ENCODE measurements at regions not wholly inside any gene's neighbourhood (a gene's known extent, or its start where the extent isn't known, plus 50 kb on each side); places are given as distances from the start of the nearest gene placed in this dataset.
"Not testable (repeated sequence)": the region's sequence is repeated elsewhere in the genome, so short reads cannot be mapped to it uniquely, and the experiment has no call there.

DNA sequence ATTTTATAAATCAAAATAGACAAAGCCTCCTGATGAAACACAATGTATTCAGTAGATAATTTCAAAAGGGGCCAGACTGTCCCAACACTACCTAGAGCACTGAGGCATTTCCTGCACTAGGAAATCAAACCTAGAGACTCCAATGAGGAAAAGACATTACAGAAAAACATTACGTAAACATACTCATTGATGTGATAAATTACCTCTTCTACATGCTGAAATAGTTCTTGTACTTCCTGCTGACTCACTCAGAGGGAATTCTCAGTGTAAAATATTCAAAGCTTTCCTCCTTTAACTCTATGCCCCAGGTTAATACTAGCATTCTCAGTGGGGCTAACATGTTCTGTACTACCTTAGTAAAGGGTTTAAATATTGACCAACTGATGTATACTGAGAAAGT lies 178.0 kb downstream of the ESM1 start:
- no peak for DNase-seq

DNA sequence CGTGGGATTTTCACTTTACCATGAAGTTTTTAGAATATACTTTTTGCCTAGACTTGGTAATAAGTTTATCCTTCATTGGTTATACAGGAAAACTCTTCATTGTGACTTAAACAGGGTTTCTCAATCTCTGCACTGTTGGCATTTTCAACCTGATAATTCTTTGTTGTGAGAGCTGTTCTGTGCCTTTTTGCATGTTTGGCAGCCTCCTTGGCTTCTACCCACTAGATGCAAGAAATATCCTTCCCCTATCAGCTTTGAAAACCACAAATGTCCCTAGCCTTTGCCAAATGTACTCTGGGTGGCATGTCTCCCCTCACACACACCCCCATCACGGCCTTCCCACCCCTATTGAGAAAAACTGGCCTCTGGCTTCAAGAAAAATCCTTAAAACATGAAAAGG lies 180.9 kb downstream of the ESM1 start:
- DNase-seq, result no peak

DNA sequence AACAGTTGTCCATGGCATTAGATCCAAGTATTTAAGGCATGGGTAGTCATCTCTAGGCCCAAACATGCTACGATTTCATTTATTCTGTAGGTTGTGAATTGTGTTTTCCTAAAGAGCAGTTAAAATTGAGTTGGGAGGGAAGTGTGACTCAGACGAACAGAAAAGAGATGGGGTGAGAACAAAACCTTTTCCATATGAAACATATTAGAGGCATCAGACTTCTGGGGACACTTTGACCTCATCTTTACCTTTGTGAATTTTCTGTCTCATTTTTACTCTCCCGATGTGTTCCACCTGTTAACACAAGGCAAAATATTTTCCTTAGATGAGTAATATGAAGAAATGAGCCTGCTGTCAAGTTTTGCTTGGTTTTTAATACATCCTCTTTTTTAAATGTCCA lies 181.3 kb downstream of the ESM1 start:
- DNase-seq, result no peak

DNA sequence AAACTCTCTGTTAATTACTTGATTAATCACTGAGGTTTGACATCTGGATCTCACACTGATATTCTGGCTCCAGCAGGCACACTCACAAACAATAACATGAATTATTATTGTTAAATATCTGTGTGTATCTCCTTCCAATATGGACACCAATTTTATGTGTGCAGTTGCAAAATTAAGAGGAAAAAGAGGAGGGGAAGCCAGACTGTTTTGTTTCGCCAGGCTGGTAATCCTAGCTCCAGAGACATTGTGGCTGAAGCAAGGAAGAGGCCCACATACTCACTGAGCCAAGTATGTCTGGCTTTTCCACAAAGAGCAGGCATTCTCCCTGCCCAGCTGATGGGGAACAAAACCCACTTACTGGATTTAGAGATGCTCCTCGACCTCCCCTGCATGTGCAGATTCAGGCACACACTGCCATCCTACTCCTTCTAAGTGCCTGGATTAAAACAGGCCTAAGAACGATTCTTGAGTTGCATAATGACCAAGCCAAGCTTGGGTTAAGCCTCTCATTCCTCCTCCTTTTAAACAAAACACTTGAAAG lies 181.9 kb downstream of the ESM1 start:
- no peak for DNase-seq

DNA sequence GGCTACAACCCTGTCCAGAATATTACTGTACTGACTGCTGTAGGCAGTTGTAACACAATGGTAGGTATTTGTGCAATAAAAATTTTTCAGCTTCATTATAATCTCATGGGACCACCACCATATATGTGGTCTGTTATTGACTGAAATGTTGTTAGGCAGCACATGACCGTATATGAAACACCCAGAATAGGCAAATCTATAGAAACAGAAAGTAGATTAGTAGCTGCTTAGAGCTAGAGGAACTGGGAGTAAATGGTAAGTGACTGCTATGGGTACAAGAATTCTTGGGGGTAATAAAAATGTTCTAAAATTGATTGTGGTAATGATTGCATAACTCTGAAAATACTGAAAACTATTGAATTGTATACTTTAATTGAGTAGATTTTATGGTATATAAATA lies 185.7 kb downstream of the ESM1 start:
- no peak for DNase-seq

DNA sequence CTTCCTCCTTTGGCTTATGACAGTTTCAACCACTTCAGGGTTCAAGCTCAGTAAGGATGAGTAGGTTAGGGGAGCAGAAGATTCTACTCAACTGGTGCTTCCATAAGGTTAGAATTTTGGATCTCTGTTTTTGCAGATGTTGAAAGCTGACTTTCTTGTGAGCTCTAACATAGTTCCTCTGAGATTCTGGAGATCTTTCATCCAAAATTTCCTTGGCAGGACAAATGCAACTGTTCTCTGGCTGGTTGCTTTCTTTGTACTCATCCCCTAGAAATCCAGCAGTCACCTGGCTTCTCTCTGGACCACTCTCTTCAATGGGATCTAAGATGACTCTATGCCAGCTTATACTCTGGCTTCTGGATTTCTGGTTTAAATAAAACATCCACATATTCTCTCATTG lies 189.6 kb downstream of the ESM1 start:
- DNase-seq, result no peak

DNA sequence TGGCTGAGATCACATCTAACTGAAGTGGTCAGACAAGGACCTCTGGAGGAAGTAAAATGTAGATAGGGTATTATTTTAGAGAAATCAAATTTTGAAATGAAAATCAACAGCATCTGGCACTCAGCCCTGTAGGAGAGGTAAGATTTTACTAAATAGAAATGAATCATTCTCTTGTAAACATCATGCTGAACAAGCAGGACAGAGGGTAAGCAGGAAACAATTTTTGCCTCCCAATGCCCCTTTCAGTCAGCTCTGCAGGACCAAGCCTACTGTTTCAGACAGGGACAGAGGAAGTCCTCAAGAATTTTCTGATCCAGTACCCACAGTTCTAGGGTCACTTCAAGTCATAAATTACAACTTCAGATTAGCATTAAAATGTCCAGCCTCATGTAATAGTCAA lies 190.1 kb downstream of the ESM1 start:
- DNase-seq, result no peak

DNA sequence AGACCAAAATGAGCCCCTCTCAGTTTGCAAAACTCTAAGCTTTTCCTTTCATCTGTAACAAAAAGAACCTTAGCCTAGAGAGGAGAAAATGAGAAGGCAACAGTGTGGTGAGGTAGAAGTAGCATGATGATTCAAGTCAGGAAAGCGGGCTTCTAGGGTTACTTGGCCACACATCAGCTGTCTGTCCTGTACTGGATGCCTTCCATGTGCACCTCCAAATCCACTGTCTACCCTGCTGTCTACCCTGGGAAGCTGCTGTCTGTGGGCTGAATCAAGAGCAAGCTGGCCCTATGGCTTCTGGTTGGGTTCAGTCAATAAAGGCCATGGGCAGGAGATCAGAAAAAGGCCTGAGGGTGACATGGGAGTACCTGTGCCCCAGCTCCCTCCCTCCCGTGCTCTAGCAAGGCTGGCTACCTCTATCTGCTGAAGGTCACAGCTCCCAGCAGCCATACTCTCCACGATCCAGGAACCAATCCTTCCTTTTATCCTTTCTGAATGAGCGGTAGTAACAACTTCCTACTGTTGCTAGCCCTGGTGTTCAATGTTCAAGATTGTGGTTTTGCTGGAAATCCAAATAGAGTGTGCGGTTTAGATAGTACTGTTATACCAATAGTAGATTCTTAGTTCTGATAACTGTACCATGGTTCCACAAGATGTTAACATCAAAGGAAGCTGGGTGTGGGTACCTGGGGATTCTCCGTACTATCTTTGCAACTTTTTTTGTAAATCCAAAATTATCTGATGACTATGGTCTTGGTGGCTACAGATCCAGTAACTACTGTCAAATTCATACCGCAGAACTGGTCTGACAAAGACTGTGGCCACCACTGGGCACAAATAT lies 191.0 kb downstream of the ESM1 start:
- no peak for DNase-seq

DNA sequence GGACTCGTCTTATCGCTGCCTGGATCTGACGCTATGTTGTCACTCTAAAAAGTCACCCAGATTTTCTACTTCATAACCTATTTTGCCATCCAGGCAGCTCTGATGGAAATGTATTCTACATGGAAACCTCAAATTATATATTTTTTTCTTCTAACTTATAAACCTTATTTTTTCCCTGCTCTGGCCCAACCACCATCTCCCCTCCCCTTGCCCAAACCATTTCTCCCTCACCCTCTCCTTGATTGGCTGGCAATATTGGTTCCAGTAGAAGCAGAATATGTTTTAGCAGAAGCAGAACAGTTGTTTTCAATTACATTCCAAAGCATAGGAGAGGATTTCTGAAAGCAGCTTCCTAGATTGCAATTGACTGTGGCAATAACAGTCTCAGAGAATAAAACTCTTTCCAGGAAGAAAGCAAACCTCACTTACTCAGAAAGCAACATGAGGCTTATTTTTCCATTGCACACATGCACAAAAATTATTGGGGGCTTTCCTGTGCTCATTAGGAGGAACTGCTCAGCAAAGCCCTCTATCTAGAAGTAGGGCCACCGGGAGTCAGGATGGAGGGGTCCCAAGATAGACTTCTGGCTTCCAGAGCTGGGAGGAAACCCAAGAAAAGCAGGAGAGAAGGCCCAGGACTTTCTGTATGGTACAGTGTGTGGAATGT lies 191.8 kb downstream of the ESM1 start:
- DNase-seq, result no peak

DNA sequence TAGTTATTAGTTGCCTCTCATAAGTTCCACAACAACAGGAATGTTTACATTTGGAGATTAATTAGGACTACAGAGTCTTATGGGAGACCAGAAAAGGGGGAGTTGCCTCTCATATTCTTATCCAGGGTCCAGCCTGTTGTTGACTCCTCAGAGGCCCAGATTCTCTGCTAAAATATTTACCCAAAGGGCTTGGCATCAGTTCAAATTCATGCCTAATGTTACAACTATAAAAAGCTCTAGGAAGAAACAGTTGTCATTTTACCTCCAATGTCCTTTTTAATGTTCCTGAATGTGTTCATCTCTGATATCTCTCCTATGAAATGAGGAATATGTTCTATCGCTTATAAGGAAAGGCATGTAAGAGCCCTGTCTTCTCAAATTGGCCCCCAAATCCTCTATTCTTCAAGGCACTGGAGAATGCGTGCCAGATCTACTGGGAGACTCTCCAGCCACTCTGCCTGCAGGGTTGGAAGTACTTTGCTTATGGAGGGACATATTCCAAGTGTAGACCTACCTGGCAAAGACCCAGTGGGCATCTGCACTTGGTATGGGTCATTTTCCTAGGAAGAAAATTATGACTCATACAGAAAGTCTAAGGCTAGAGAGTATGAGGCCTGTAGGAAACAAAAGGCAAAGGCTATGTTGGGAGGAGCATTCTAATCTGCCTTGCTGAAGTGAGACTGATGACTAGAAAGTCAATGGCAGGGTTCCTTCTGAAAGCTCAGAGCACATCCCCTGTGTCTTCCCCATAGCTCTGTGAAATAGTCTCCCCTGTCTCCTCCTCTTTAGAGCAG lies 192.6 kb downstream of the ESM1 start:
- no peak for DNase-seq

DNA sequence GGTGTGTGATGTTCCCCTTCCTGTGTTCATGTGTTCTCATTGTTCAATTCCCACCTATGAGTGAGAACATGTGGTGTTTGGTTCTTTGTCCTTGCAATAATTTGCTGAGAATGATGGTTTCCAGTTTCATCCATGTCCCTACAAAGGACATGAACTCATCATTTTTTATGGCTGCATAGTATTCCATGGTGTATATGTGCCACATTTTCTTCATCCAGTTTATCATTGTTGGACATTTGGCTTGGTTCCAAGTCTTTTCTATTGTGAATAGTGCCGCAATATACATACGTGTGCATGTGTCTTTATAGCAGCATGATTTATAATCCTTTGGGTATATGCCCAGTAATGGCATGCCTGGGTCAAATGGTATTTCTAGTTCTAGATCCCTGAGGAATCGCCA lies 197.5 kb downstream of the ESM1 start:
- DNase-seq, result not testable (repeated sequence)

DNA sequence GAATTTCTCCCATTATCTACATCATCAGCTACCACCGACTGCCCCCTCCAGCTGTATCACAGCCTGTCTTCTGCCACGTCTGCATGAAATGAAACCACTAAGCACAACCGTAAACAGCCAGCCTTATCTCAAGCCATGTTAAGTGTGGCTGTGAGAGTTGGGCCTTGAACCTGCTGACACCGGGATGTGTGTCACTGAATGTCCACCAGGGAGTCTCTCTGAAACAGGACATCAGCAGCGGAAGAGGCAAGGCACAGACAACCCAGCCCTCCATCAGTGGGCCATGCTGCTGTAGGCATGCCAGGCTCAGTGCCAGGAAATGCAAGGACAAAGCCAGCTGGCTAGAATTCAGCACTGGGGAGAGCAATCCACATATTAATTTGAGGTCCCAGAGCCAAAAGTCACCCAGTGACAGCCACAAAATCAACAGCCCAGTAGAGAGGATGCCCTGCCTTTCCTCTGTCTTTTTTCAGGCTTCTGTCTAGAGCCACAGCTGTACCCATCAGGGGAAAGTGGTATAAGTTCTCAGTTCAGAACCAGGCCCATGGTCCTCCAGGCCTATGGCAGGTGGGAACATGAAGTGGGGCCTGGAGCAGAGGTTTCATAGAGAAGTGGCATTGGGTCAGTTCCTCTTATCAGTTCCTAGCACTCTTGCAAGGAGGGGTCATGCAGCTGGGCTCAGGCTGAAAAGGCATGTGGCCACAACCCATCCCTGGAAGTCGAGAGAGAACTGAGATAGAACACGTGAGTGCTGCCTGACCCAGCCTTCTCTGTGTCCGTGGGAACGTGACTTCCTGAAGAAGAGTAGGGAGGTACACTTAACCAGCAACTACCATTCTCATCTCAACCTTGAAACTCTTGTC lies 199.4 kb downstream of the ESM1 start:
- DNase-seq, result no peak

DNA sequence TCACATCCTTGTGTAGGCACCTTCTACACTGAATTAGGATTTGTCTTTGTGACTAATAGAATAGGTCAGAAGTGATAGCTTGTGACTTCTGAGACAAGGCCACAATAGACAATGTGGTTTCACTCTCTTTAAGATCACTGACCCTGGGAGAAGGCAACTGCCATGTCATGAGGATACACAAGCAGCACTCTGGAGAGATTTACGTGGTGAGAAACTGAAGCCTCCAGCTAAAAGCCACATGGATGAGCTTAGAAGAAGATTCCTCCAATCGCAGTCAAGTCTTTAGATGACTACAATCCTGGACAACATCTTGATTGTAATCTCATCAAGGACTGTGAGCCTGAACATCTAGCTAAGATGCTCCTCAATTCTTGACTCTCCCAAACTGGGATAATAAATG lies 206.6 kb downstream of the ESM1 start:
- no peak for DNase-seq

DNA sequence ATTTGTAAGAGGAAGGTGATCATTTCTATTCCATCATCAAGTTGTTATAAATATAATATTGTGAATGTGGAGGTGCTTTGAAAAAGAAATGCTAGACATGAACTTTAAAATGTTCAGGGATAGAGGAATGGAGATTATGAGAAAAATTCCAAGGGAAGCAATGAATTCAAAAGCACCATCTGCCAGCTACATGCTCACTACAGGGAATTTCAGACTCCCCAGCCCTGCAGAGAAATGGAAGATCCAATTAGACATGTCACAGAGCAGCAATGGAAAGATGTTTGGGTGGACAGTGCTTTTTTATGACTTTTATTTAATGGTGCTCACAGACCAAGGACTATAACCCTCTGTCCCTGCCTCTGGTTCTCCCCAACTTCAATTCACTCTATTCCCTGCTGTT lies 209.7 kb downstream of the ESM1 start:
- DNase-seq, result no peak

DNA sequence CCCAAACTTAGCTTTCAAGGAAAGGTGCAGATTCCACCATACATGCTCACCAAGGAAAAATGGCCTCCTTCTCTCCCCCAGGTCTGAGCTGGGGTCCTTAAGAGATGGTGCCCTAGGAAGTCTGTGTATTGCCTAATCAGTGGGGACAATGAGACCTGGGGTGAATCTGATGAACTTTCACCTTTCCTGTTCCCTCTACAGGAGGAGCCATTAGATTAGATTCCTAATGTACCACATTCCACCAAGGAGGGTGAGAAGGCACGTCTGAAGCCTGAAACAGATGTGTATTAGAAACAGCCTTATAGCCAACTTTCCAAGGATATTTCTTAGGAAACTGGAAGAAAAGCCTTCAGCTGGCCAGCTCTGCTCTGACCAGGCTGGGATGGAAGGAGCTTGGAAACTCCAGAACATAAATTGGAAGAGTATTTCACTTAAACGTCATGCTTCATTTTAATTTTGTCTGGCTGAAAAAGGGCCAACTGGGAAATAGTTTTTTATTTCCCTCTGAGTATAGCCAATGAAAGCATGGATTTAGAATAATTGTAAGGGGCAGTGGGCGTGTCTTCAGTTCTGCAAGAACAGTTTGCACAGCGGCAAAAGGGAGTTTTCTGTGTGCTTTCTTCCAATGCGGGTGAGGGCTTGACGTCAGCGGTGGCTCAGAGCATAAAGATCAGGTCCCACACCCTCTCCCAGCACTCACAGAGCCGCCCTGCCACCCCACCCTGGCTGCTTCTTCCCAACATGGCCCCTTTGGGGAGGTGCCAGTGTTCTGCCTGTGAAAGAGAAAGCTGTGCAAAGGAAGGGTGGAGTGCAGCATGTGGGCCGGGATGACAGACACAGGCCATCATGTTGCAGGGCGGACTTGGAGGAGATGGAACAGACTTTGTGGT lies 210.9 kb downstream of the ESM1 start:
- DNase-seq, result no peak

DNA sequence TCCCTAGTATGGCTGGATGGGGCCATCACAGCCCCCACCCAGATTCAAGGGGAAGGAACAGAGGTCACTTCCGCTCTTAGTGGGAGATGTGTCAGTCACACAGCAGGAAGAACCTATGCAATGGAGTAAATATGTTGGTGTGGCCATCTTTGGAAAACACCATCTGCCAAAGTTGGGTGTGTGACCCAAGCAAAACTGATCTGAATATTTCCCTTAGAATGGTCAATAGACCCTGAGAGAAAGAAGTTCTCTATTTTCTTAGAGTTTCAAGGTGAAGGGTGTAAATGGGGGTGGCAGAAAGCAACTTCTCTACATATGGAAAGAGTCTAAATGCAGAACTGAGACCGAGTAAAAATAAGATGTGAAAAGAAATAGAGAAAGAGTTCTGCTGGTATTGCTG lies 212.7 kb downstream of the ESM1 start:
- DNase-seq, result no peak

DNA sequence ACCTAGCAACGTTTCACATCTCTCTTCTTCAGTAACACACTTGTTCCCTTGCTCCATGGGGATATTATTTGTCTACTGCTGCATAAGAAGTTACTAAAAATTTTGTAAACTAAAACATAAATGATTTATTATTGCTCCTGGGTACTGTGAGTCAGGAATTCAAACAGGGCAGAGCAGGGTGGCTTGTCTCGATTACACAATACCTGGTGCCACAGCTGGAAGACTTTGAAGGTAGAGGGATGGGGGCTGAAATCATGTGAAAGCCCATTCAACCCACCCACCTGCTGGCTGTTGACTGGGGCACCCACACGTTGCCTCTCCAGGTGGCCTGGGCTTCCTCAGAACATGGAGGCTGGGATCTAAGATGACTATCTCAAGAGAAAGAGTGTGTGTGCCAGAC lies 213.2 kb downstream of the ESM1 start:
- DNase-seq, result no peak

DNA sequence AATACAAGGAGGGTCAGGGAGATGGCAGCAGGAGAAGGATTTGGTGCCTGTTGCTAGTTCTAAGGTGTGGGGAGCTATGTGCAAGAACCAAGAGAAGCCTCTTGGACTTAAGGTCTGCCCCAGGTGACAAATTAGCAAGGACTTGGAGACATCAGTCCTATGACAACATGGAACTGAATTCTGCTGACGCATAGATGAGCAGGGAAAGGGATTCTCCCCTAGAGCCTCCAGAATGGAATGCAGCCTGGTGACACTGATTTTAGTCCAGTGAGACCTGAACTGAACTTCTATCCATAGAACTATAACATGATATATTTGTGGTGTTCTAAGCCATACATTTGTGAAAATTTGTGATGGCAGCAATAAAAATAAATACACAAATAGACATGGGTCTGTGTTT lies 215.6 kb downstream of the ESM1 start:
- no peak for DNase-seq

DNA sequence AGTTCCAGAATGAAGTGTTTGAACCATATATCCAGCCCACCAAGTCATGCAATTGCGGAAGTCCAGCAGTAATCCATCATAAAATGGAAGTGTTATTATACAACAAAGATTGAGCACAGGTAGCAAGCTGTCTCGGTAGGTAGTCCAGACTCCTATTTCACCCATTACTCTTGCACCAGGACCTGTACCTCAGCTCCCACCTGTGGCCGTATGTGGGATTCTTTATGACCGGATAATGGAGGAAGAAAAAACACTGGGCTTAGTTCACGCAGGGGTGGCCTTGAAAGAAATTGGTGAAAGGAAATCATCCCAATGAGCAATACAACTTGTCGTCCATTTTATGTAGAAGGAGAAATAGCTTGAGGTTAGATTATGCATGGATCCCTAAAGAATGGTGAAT lies 216.3 kb downstream of the ESM1 start:
- no peak for DNase-seq

DNA sequence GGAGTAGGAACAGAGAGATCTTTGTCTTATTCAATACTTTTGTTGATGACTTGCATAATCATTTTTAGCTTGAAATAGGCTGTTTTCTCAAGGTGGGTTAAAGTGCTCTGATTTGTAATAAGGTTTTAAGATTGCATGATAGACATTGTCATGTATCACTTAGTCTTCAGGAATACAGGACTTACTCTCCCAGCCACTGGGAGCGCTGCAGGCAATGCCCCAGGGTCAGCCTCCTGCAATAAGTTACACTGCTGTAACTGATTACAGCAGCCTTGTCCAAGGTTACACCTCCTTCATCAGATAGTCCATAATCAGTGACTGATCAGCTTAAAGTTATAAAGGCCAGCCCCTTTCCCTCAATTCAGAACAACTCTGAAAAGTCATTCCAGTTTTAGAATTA lies 218.6 kb downstream of the ESM1 start:
- DNase-seq, result no peak

DNA sequence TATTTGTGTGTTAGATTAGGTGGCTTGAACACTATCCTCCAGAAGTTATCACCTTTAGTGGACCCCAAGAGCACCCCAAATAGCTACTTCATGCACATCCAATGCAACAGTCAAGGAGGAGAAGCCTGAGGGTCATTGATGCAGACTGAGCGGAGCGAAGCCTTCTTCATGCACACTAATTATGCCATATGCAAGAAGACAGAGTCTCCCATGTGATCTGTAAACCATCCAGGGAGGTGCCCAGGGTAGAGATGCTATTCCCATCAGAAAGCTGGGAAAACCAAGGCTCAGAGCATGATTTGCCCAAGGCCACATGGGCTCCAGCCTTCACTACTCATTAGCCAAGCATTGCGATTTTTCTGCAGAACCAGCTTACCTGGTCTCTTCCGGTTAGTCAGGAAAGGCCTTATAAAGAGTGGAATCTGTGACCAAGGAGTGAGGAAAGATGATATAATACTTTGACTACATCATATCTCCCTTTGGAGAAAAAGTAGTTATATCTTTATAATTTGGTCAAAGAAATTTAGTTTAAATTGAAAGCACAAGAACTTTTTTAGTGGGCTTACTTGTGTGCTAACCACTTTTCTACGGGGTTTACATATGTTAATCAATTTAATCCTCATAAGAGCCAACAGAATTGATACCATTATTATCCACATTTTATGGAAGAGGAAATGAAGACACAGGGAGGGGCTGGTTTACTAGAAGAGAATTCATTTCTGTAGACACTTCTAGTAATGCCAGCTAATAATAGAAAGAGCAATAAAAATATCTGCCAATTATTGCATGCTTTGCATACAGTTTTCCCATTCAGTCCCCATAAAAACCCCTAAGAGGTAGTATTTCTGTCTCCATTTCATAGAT lies 220.0 kb downstream of the ESM1 start:
- DNase-seq, result no peak
